ENCODE measurements at regions not wholly inside any gene's neighbourhood (a gene's known extent, or its start where the extent isn't known, plus 50 kb on each side); places are given as distances from the start of the nearest gene placed in this dataset.

- Histone ChIP-seq H3K36me3 (no peaks in the 10 kb centered on the region), H3K27ac (no peak overlapping the region), H3K4me3 (no peak overlapping the region), H3K9me3 (peaks cover 0 to 8% (median 0%) of the 10 kb centered on the region in 12 donors), H3K4me1 (no peaks in the 10 kb centered on the region), H3K27me3 (no peaks in the 10 kb centered on the region)
- ATAC-seq (no peak), DNase-seq (no peak)
- TF ChIP-seq POLR2A (IDR thresholded peaks at IDR 0.05) = no peak
- intact Hi-C loops (cut with DNase I) = no loop called here
- 59 to 69% (median 65%) methylated on average over 3 of the region's 3 CpGs for WGBS, 4 donors
Measured at GRCh38 chr6:55633471-55633870, 54.5 kb upstream of the HMGCLL1 start.

DNA sequence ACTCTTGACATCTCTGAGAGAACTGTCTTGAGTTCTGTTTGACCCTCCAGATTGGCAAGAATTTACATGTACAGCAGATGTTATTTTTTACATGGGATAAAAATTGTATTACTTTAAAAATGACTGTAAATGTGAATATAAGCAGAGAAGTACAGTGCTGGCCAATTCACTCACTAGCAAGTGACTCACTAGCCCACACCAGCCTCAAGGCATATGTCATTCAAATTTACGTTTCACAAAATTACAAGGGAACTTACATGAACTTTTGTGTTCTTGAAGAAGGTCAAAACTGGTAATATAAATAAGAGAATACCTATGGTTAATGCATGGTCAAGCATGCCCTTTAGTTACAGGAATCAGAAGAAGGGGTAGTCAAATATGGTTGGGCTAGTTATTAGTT lies 54.0 kb upstream of the HMGCLL1 start:
- WGBS, 4 donors = 87 to 99% (median 95%) methylated on average over 1 of the region's 1 CpG
- DNase-seq (no peak), ATAC-seq (no peak)
- Histone ChIP-seq H3K27me3 (no peaks in the 10 kb centered on the region), H3K4me1 (no peaks in the 10 kb centered on the region), H3K4me3 (no peak overlapping the region), H3K27ac (no peak overlapping the region), H3K36me3 (no peaks in the 10 kb centered on the region), H3K9me3 (peaks cover 0 to 11% (median 0%) of the 10 kb centered on the region in 12 donors)
- intact Hi-C loops (cut with DNase I) = no loop called here
- TF ChIP-seq, protein P1, sequence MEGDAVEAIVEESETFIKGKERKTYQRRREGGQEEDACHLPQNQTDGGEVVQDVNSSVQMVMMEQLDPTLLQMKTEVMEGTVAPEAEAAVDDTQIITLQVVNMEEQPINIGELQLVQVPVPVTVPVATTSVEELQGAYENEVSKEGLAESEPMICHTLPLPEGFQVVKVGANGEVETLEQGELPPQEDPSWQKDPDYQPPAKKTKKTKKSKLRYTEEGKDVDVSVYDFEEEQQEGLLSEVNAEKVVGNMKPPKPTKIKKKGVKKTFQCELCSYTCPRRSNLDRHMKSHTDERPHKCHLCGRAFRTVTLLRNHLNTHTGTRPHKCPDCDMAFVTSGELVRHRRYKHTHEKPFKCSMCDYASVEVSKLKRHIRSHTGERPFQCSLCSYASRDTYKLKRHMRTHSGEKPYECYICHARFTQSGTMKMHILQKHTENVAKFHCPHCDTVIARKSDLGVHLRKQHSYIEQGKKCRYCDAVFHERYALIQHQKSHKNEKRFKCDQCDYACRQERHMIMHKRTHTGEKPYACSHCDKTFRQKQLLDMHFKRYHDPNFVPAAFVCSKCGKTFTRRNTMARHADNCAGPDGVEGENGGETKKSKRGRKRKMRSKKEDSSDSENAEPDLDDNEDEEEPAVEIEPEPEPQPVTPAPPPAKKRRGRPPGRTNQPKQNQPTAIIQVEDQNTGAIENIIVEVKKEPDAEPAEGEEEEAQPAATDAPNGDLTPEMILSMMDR (IDR thresholded peaks at IDR 0.05) = no peak
- no peak for TF ChIP-seq POLR2A (IDR thresholded peaks at IDR 0.05)

Measured in heart left ventricle (tissue), 16 donors.